H1 (cell line): ENCODE measurements at regions not wholly inside any gene's neighbourhood (a gene's known extent, or its start where the extent isn't known, plus 50 kb on each side); places are given as distances from the start of the nearest gene placed in this dataset.

Experiments used
- CTCF ChIA-PET: fragments of 300-600 bp; sonication (Branson Sonifier 250); formaldehyde crosslinking; loops from one replicate; lab custom pipeline; 2021; ENCODE audit not compliant: partially characterized antibody; lab: Charles Lee
- POLR2A ChIA-PET: fragments of 300-600 bp; sonication (Branson Sonifier 250); formaldehyde crosslinking; loops from one replicate; lab custom pipeline; 2021; ENCODE audit warnings: inconsistent platforms; ENCODE audit not compliant: partially characterized antibody; lab: Charles Lee
- DNase-seq, 2 experiments: peaks; one replicate each; pipeline versions ENCODE4 v3.0.0 to v3.0.0-alpha.2; 2010 to 2022; ENCODE audit warnings: low spot score in 2 of 2, low read depth in 1 of 2, mixed read lengths in 1 of 2
- FAIRE-seq: peaks from 2 replicates; lab custom pipeline; 2011; peaks lifted over from hg19 to GRCh38; lab: Jason Lieb, UNC
- H2AFZ ChIP-seq: 2 replicates; pipeline ENCODE4 v1.8.1; 2012; ENCODE audit warnings: low read length, inconsistent platforms
- H2AK5ac ChIP-seq: 2 replicates; pipeline ENCODE4 v1.6.1; 2013; ENCODE audit warnings: low read depth, low read length
- H2BK120ac ChIP-seq: replicated peaks from 2 replicates; pipeline ENCODE3; 2013; ENCODE audit warnings: low read depth, low read length, inconsistent platforms
- H2BK12ac ChIP-seq: 2 replicates; pipeline ENCODE4 v1.6.1; 2013; ENCODE audit warnings: low read depth, low read length
- H2BK15ac ChIP-seq: 2 replicates; pipeline ENCODE4 v1.6.1; 2013; ENCODE audit warnings: low read length
- H2BK20ac ChIP-seq: 2 replicates; pipeline ENCODE4 v1.6.1; 2013; ENCODE audit warnings: low read length
- H2BK5ac ChIP-seq: 2 replicates; pipeline ENCODE4 v1.6.1; 2013; ENCODE audit warnings: low read depth, low read length
- H3K14ac ChIP-seq: 2 replicates; pipeline ENCODE4 v1.6.1; 2013; ENCODE audit warnings: inconsistent platforms; ENCODE audit not compliant: insufficient read length
- H3K18ac ChIP-seq: 2 replicates; pipeline ENCODE4 v1.6.1; 2013; ENCODE audit warnings: low read length; ENCODE audit errors: extremely low read depth
- H3K23ac ChIP-seq: 2 replicates; pipeline ENCODE4 v1.6.1; 2013; ENCODE audit warnings: inconsistent platforms; ENCODE audit not compliant: insufficient read length
- H3K23me2 ChIP-seq: 2 replicates; pipeline ENCODE4 v1.6.1; 2013; ENCODE audit warnings: low read depth, low read length
- H3K27ac ChIP-seq: 2 replicates; pipeline ENCODE4 v1.6.1; 2011; ENCODE audit warnings: low read depth, low read length, inconsistent platforms
- H3K27me3 ChIP-seq, 4 experiments: replicated peaks in 1 of 4; 1 replicate in 1 of 4; 2 replicates in 3 of 4; pipeline versions ENCODE4 v1.6.1 to v1.8.1; 2011 to 2013; ENCODE audit warnings: low read length in 3 of 4, mild to moderate bottlenecking in 3 of 4, inconsistent platforms in 2 of 4, mixed read lengths in 2 of 4, moderate library complexity in 1 of 4; ENCODE audit not compliant: control insufficient read depth in 3 of 4, insufficient read depth in 3 of 4; ENCODE audit errors: extremely low read depth in 1 of 4
- H3K36me3 ChIP-seq, 4 experiments: 2 replicates each; pipeline versions ENCODE4 v1.6.1 to v1.8.1; 2011 to 2013; ENCODE audit warnings: mild to moderate bottlenecking in 4 of 4, low read length in 3 of 4, moderate library complexity in 2 of 4, control low read depth in 1 of 4, inconsistent platforms in 1 of 4; ENCODE audit not compliant: insufficient read depth in 4 of 4, control insufficient read depth in 2 of 4
- H3K4ac ChIP-seq: replicated peaks from 2 replicates; pipeline ENCODE3; 2013; ENCODE audit warnings: low read length, low read depth, mixed read lengths, inconsistent platforms; ENCODE audit not compliant: insufficient read length
- H3K4me1 ChIP-seq, 4 experiments: replicated peaks in 1 of 4; 1 replicate in 1 of 4; 2 replicates in 3 of 4; pipeline versions ENCODE4 v1.6.1 to v1.8.1; 2011 to 2013; ENCODE audit warnings: low read length in 3 of 4, inconsistent platforms in 2 of 4, mixed read lengths in 1 of 4; ENCODE audit not compliant: insufficient read depth in 4 of 4, control insufficient read depth in 3 of 4
- H3K4me2 ChIP-seq, 2 experiments: 2 replicates each; pipeline versions ENCODE4 v1.6.1 to v1.8.1; 2011 to 2013; ENCODE audit warnings: low read depth in 2 of 2, low read length in 2 of 2, control low read depth in 1 of 2, inconsistent platforms in 1 of 2, mild to moderate bottlenecking in 1 of 2; ENCODE audit not compliant: insufficient read depth in 1 of 2
- H3K4me3 ChIP-seq, 4 experiments: fragments of 200-600, 300-600 bp in 1 of 4; sonication (generic), shearing (Covaris generic), sonication (Bioruptor Twin) in 1 of 4; 2 replicates each; pipeline versions ENCODE4 v1.5.1 to v1.8.1; 2011 to 2016; ENCODE audit warnings: low read length in 4 of 4, low read depth in 3 of 4, control low read depth in 2 of 4, inconsistent platforms in 2 of 4, mild to moderate bottlenecking in 2 of 4, mixed read lengths in 1 of 4, moderate library complexity in 1 of 4; ENCODE audit not compliant: insufficient read depth in 2 of 4; ENCODE audit errors: extremely low read depth in 1 of 4
- H3K56ac ChIP-seq: replicated peaks from 2 replicates; pipeline ENCODE3; 2013; ENCODE audit warnings: low read depth, mild to moderate bottlenecking, mixed read lengths, low read length, inconsistent platforms; ENCODE audit not compliant: insufficient read length
- H3K79me1 ChIP-seq: 2 replicates; pipeline ENCODE4 v1.6.1; 2013; ENCODE audit warnings: low read depth, low read length, control low read depth
- H3K79me2 ChIP-seq, 2 experiments: 2 replicates each; pipeline versions ENCODE4 v1.6.1 to v1.8.1; 2012 to 2013; ENCODE audit warnings: low read length in 2 of 2, mild to moderate bottlenecking in 2 of 2, inconsistent platforms in 1 of 2; ENCODE audit not compliant: insufficient read depth in 2 of 2, control insufficient read depth in 1 of 2
- H3K9ac ChIP-seq, 4 experiments: replicated peaks in 1 of 4; 1 replicate in 1 of 4; 2 replicates in 3 of 4; pipeline versions ENCODE4 v1.6.1 to v1.8.1; 2011 to 2013; ENCODE audit warnings: low read depth in 3 of 4, low read length in 3 of 4, control low read depth in 2 of 4, mild to moderate bottlenecking in 2 of 4, moderate library complexity in 2 of 4, inconsistent platforms in 1 of 4; ENCODE audit errors: extremely low read depth in 1 of 4
- H3K9me3 ChIP-seq, 2 experiments: 2 replicates each; pipeline versions ENCODE4 v1.6.1 to v1.8.1; 2012 to 2013; ENCODE audit warnings: mild to moderate bottlenecking in 2 of 2, moderate library complexity in 2 of 2, control low read depth in 1 of 2, inconsistent platforms in 1 of 2, low read depth in 1 of 2, low read length in 1 of 2, mixed read lengths in 1 of 2; ENCODE audit not compliant: insufficient read depth in 2 of 2
- H4K20me1 ChIP-seq, 2 experiments: replicated peaks in 1 of 2; 2 replicates each; pipeline versions ENCODE3 to v1.8.1; 2011 to 2013; ENCODE audit warnings: inconsistent platforms in 2 of 2, low read length in 2 of 2, mild to moderate bottlenecking in 1 of 2; ENCODE audit not compliant: insufficient read depth in 2 of 2, control insufficient read depth in 1 of 2
- H4K5ac ChIP-seq: 2 replicates; pipeline ENCODE4 v1.6.1; 2013; ENCODE audit warnings: low read length, low read depth, mixed read lengths, inconsistent platforms; ENCODE audit not compliant: insufficient read length
- H4K8ac ChIP-seq: 2 replicates; pipeline ENCODE4 v1.8.0; 2013; ENCODE audit warnings: mild to moderate bottlenecking, moderate library complexity, low read length, inconsistent platforms; ENCODE audit not compliant: insufficient read depth; ENCODE audit errors: extremely low read depth
- H4K91ac ChIP-seq: replicated peaks from 2 replicates; pipeline ENCODE3; 2013; ENCODE audit warnings: low read length, mixed read lengths, inconsistent platforms; ENCODE audit not compliant: insufficient read length
- BCL11A ChIP-seq, 2 experiments: IDR thresholded peaks; one replicate each; pipeline ENCODE4 v1.6.1; 2011; ENCODE audit warnings: low read depth in 2 of 2, low read length in 2 of 2, mild to moderate bottlenecking in 2 of 2
- CBX5 ChIP-seq: fragments of 300-800, 300-1000 bp; sonication (generic); IDR thresholded peaks from 2 replicates; pipeline ENCODE4 v1.7.1; 2016; ENCODE audit warnings: antibody characterized with exemption, low read length, low read depth
- CBX8 ChIP-seq: fragments of 300-800, 300-1000 bp; sonication (generic); IDR thresholded peaks from 2 replicates; pipeline ENCODE4 v1.7.1; 2016; ENCODE audit warnings: low read depth, low read length, borderline replicate concordance
- KDM1A ChIP-seq: fragments of 200-600, 300-600 bp; sonication (generic); IDR thresholded peaks from 2 replicates; pipeline ENCODE4 v1.7.1; 2016; ENCODE audit warnings: mild to moderate bottlenecking, low read length, borderline replicate concordance
- NRF1 ChIP-seq: IDR thresholded peaks from 2 replicates; pipeline ENCODE4 v1.6.1; 2011; ENCODE audit warnings: mild to moderate bottlenecking, low read depth, low read length, improper control_type of control experiment
- POLR2A ChIP-seq, 2 experiments: IDR thresholded peaks; 1 replicate in 1 of 2; 2 replicates in 1 of 2; pipeline ENCODE4 v1.6.1; 2011; ENCODE audit warnings: low read depth in 2 of 2, low read length in 2 of 2, mild to moderate bottlenecking in 2 of 2; ENCODE audit errors: control extremely low read depth in 1 of 2
- POU5F1 ChIP-seq: IDR thresholded peaks from 2 replicates; pipeline ENCODE4 v1.6.1; 2011; ENCODE audit warnings: low read depth, mild to moderate bottlenecking, low read length, moderate library complexity
- RFX5 ChIP-seq: IDR thresholded peaks from 2 replicates; pipeline ENCODE4 v1.6.1; 2011; ENCODE audit warnings: low read depth, low read length, improper control_type of control experiment, borderline replicate concordance
- SAP30 ChIP-seq: fragments of 300-600 bp; sonication (generic); IDR thresholded peaks from 2 replicates; pipeline ENCODE4 v1.7.1; 2012; ENCODE audit warnings: low read length, moderate library complexity, mild to moderate bottlenecking, inconsistent platforms; ENCODE audit not compliant: insufficient read depth, insufficient replicate concordance
- SIX5 ChIP-seq: IDR thresholded peaks from 2 replicates; pipeline ENCODE4 v1.6.1; 2011; ENCODE audit warnings: mild to moderate bottlenecking, low read depth, low read length
- TAF7 ChIP-seq: optimal IDR thresholded peaks from 2 replicates; pipeline ENCODE3; 2011; ENCODE audit warnings: low read depth, mild to moderate bottlenecking, inconsistent platforms, low read length, moderate library complexity, borderline replicate concordance
- TEAD4 ChIP-seq: IDR thresholded peaks from 2 replicates; pipeline ENCODE4 v1.6.1; 2012; ENCODE audit warnings: low read depth, low read length, inconsistent platforms, mixed read lengths
- ZNF274 ChIP-seq: IDR thresholded peaks from 2 replicates; pipeline ENCODE4 v1.7.0; 2012; ENCODE audit warnings: low read length, borderline replicate concordance; ENCODE audit errors: extremely low read depth
- TF ChIP-seq, protein P1 (sequence below): IDR thresholded peaks from 2 replicates; pipeline ENCODE4 v1.6.1; 2012; ENCODE audit warnings: low read length, inconsistent platforms

DNA sequence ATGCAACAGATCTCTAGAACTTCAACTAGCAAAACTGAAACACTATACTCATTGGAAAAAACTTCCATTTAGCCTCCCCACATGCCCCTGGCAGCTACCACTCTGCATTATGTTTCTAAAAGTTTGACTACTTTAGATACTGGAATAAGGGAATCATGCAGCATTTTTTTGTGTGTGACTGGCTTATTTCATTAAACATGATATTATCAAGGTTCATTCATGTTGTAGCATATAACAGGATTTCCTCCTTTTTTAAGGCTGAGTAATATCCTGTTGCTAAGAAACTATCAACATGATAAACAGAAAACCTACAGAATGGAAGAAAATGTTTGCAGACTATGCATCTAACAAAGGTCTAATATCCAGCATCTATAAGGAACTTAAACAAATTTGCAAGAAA is 597.9 kb downstream of the DMRTA1 start:
- H3K14ac ChIP-seq: no peak overlapping the region
- H3K23me2 ChIP-seq: no peaks in the 10 kb centered on the region
- no peak overlapping the region for H2BK15ac ChIP-seq
- H3K4ac ChIP-seq: no peak overlapping the region
- no peak overlapping the region for H3K9ac ChIP-seq
- H2AFZ ChIP-seq: no peak overlapping the region
- H3K4me2 ChIP-seq: no peak overlapping the region
- H3K23ac ChIP-seq: no peak overlapping the region
- no peak overlapping the region for H2BK20ac ChIP-seq
- DNase-seq (no peak), FAIRE-seq (no peak)
- no peak overlapping the region for H4K5ac ChIP-seq
- peaks cover 0 to 5% (median 0%) of the 10 kb centered on the region in 4 experiments; a peak in 4 of 7 replicates for H3K4me1 ChIP-seq
- H4K91ac ChIP-seq: no peak overlapping the region
- H4K20me1 ChIP-seq: no peaks in the 10 kb centered on the region
- no peak overlapping the region for H2AK5ac ChIP-seq
- H3K36me3 ChIP-seq: no peaks in the 10 kb centered on the region
- no peak overlapping the region for H2BK12ac ChIP-seq
- no peaks in the 10 kb centered on the region for H3K79me1 ChIP-seq
- no peak overlapping the region for H3K27ac ChIP-seq
- no peak overlapping the region for H3K56ac ChIP-seq
- no peak overlapping the region for H3K4me3 ChIP-seq
- H3K27me3 ChIP-seq: no peaks in the 10 kb centered on the region
- no peak overlapping the region for H3K18ac ChIP-seq
- CTCF ChIA-PET: no interaction called here
- POLR2A ChIA-PET: no interaction called here
- H2BK5ac ChIP-seq: no peak overlapping the region
- no peak overlapping the region for H2BK120ac ChIP-seq
- TF ChIP-seq CBX8: no peak
- TF ChIP-seq POU5F1: no peak
- no peak for TF ChIP-seq SIX5
- TF ChIP-seq NRF1: no peak
- TF ChIP-seq, protein P1, sequence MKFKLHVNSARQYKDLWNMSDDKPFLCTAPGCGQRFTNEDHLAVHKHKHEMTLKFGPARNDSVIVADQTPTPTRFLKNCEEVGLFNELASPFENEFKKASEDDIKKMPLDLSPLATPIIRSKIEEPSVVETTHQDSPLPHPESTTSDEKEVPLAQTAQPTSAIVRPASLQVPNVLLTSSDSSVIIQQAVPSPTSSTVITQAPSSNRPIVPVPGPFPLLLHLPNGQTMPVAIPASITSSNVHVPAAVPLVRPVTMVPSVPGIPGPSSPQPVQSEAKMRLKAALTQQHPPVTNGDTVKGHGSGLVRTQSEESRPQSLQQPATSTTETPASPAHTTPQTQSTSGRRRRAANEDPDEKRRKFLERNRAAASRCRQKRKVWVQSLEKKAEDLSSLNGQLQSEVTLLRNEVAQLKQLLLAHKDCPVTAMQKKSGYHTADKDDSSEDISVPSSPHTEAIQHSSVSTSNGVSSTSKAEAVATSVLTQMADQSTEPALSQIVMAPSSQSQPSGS: no peak
- no peak for TF ChIP-seq RFX5
- TF ChIP-seq TAF7: no peak
- no peak for TF ChIP-seq ZNF274
- no peak for TF ChIP-seq SAP30
- no peak for TF ChIP-seq TEAD4
- TF ChIP-seq CBX5: no peak
- TF ChIP-seq KDM1A: no peak
- no peak for TF ChIP-seq BCL11A (IDR thresholded peaks at IDR 0.05; ENCODE audit: low read depth in 2 of 2, low read length in 2 of 2)
- TF ChIP-seq POLR2A (IDR thresholded peaks at IDR 0.05; ENCODE audit: control extremely low read depth in 1 of 2, low read depth in 2 of 2, low read length in 2 of 2): no peak
- H3K9me3 ChIP-seq: no peaks in the 10 kb centered on the region
- no peak overlapping the region for H4K8ac ChIP-seq
- no peaks in the 10 kb centered on the region for H3K79me2 ChIP-seq
